Ovary (tissue), 3 donors: ENCODE measurements at regions not wholly inside any gene's neighbourhood (a gene's known extent, or its start where the extent isn't known, plus 50 kb on each side); places are given as distances from the start of the nearest gene placed in this dataset.

Experiments
- EP300 ChIP-seq: sonication (generic); formaldehyde crosslinking; IDR thresholded peaks from one replicate; pipeline ENCODE4 v1.6.1; 2017; ENCODE audit warnings: antibody characterized with exemption
- POLR2A ChIP-seq: fragments of 450-650 bp; IDR thresholded peaks from one replicate; pipeline ENCODE4 v1.6.1; 2017; ENCODE audit warnings: antibody characterized with exemption, mild to moderate bottlenecking, moderate library complexity
- TF ChIP-seq, protein P1 (sequence below), 3 donors: fragments of 450-650 bp in 2 of 3; fragments of 200-600 bp in 1 of 3; IDR thresholded peaks; one replicate each; pipeline versions ENCODE4 v1.5.1 to v1.8.0; 2016 to 2022; ENCODE audit warnings: antibody characterized with exemption in 3 of 3, mild to moderate bottlenecking in 1 of 3
- donor health status: DM: no; HTN: no; CAD: no.

DNA sequence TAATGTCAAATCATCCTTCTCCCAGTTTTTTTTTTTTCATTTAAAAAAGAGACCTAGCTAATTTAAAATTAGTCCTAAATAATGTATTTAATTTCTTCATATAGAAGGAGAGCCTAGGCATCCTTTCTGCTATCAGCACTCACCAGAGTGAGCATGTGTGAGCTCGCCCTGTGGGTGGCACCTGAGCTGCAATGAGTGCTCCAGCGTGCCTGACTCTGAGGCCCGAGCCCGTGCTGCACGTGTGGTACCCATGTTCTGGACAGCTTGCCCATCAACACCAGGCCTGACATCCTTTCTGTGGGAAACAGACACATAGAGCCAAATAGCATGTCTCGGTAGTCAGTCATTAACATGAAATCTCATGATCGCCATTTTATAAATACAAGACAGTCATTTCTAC, 381.4 kb downstream of the DTWD2 start:
- TF ChIP-seq, protein P1, sequence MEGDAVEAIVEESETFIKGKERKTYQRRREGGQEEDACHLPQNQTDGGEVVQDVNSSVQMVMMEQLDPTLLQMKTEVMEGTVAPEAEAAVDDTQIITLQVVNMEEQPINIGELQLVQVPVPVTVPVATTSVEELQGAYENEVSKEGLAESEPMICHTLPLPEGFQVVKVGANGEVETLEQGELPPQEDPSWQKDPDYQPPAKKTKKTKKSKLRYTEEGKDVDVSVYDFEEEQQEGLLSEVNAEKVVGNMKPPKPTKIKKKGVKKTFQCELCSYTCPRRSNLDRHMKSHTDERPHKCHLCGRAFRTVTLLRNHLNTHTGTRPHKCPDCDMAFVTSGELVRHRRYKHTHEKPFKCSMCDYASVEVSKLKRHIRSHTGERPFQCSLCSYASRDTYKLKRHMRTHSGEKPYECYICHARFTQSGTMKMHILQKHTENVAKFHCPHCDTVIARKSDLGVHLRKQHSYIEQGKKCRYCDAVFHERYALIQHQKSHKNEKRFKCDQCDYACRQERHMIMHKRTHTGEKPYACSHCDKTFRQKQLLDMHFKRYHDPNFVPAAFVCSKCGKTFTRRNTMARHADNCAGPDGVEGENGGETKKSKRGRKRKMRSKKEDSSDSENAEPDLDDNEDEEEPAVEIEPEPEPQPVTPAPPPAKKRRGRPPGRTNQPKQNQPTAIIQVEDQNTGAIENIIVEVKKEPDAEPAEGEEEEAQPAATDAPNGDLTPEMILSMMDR (IDR thresholded peaks at IDR 0.05), result no peak
- TF ChIP-seq EP300, result no peak
- no peak for TF ChIP-seq POLR2A
